NB4 (cell line): ENCODE measurements at regions not wholly inside any gene's neighbourhood (a gene's known extent, or its start where the extent isn't known, plus 50 kb on each side); places are given as distances from the start of the nearest gene placed in this dataset.

ENCODE experiments used
- CTCF ChIP-seq: IDR thresholded peaks from one replicate; pipeline ENCODE4 v1.5.1; 2012; ENCODE audit warnings: low read depth, low read length
- MYC ChIP-seq: IDR thresholded peaks from 2 replicates; pipeline ENCODE4 v1.6.1; 2011; ENCODE audit warnings: low read depth, low read length
- POLR2A ChIP-seq: IDR thresholded peaks from 2 replicates; pipeline ENCODE4 v1.6.1; 2011; ENCODE audit warnings: mild to moderate bottlenecking; ENCODE audit not compliant: insufficient read length; ENCODE audit errors: extremely low read depth

- TF ChIP-seq CTCF: no peak
- TF ChIP-seq POLR2A: no peak
- TF ChIP-seq MYC: no peak
These were observed 162.2 kb downstream of the IRS1 start for GRCh38 chr2:226637383-226637782.
